ENCODE measurements at regions not wholly inside any gene's neighbourhood (a gene's known extent, or its start where the extent isn't known, plus 50 kb on each side); places are given as distances from the start of the nearest gene placed in this dataset.

GRCh38 chr17:33650304-33650703, 357.2 kb upstream of the ASIC2 start:
- intact Hi-C loops (cut with micrococcal nuclease), result loop anchor here (10.0 kb wide), 1 partner anchor 64 kb away; no protein-coding TSS in a partner anchor
- BruUV-seq (replicated peaks), result no TSS peak
- CTCF ChIA-PET, result no interaction called here

More at GRCh38 chr17:33650304-33650703, 357.2 kb upstream of the ASIC2 start:
- no peak overlapping the region for H3K4me2 ChIP-seq (ENCODE audit: insufficient read depth, low read length)
- no peaks in the 10 kb centered on the region for H3K4me1 ChIP-seq (ENCODE audit: control insufficient read depth, extremely low read depth, insufficient read depth, low read length)
- no peak overlapping the region for H3K27ac ChIP-seq (ENCODE audit: insufficient read depth, low read depth, low read length)
- no peaks in the 10 kb centered on the region for H3K9me3 ChIP-seq (replicated peaks; ENCODE audit: control insufficient read depth, insufficient read depth, low read length)
- dilution Hi-C loops (cut with MboI; ENCODE audit: extremely low pct_ligation_motif_present, low sequenced_read_pairs), result no loop called here
- no peaks in the 10 kb centered on the region for H4K20me1 ChIP-seq (replicated peaks; ENCODE audit: control insufficient read depth, extremely low read depth, insufficient read depth, low read length)
- POLR2A ChIA-PET, result no interaction called here
- H3K4me3 ChIP-seq (replicated peaks in 1 of 3; ENCODE audit: insufficient read depth in 1 of 3, low read depth in 1 of 3, low read length in 3 of 3), result no peak overlapping the region
- no peak for FAIRE-seq
- no peaks in the 10 kb centered on the region for H3K79me2 ChIP-seq (ENCODE audit: control insufficient read depth, insufficient read depth, low read length)
- no peak for DNase-seq (ENCODE audit: low read depth, low spot score)
- H3K36me3 ChIP-seq (ENCODE audit: control insufficient read depth in 2 of 2, extremely low read depth in 1 of 2, insufficient read depth in 2 of 2, low read length in 2 of 2), result no peaks in the 10 kb centered on the region
- TF ChIP-seq FOS (IDR thresholded peaks at IDR 0.05; ENCODE audit: borderline replicate concordance, insufficient read depth, low read length) (no peak), POLR2A (IDR thresholded peaks at IDR 0.05; ENCODE audit: low read depth, low read length) (no peak), POLR2AphosphoS5 (IDR thresholded peaks at IDR 0.05; ENCODE audit: insufficient read depth, low read depth, low read length) (no peak), GATA2 (IDR thresholded peaks at IDR 0.05; ENCODE audit: insufficient read depth, insufficient read length, low read depth, low read length) (no peak), EZH2 (IDR thresholded peaks at IDR 0.05; ENCODE audit: borderline replicate concordance, low read depth, low read length, severe bottlenecking) (no peak), JUN (IDR thresholded peaks at IDR 0.05; ENCODE audit: borderline replicate concordance, insufficient read depth, insufficient read length, low read depth) (no peak), CTCF (IDR thresholded peaks at IDR 0.05; ENCODE audit: extremely low read depth in 1 of 2, insufficient read depth in 1 of 2, low read depth in 1 of 2, low read length in 2 of 2) (no peak), MYC (IDR thresholded peaks at IDR 0.05; ENCODE audit: low read depth, low read length) (no peak), MAX (IDR thresholded peaks at IDR 0.05; ENCODE audit: insufficient read depth, insufficient read length) (no peak)
- no peak overlapping the region for H3K9ac ChIP-seq (replicated peaks; ENCODE audit: extremely low read depth, insufficient read depth, low read length)
- no peaks in the 10 kb centered on the region for H3K27me3 ChIP-seq (ENCODE audit: control insufficient read depth in 2 of 2, insufficient read depth in 2 of 2, low read length in 2 of 2)
- no peaks in the 10 kb centered on the region for H3K9me1 ChIP-seq (replicated peaks; ENCODE audit: control insufficient read depth, extremely low read depth, insufficient read depth, low read length)
- H2AFZ ChIP-seq (ENCODE audit: low read depth, low read length), result no peak overlapping the region

All from endothelial cell of umbilical vein (primary cell).